HG02938 (cell line): ENCODE measurements at regions not wholly inside any gene's neighbourhood (a gene's known extent, or its start where the extent isn't known, plus 50 kb on each side); places are given as distances from the start of the nearest gene placed in this dataset.
"Not testable (repeated sequence)": the region's sequence is repeated elsewhere in the genome, so short reads cannot be mapped to it uniquely, and the experiment has no call there.

Source experiments
- ATAC-seq: cut with Tn5 transposase; IDR thresholded peaks from one replicate; pipeline ENCODE4 v1.9.1; 2021; ENCODE audit warnings: mild to moderate bottlenecking, moderate library complexity; ENCODE audit not compliant: unreplicated experiment

- no peak for ATAC-seq
These were observed 236.7 kb upstream of the PROX1 start for GRCh38 chr1:213751064-213751397.

DNA sequence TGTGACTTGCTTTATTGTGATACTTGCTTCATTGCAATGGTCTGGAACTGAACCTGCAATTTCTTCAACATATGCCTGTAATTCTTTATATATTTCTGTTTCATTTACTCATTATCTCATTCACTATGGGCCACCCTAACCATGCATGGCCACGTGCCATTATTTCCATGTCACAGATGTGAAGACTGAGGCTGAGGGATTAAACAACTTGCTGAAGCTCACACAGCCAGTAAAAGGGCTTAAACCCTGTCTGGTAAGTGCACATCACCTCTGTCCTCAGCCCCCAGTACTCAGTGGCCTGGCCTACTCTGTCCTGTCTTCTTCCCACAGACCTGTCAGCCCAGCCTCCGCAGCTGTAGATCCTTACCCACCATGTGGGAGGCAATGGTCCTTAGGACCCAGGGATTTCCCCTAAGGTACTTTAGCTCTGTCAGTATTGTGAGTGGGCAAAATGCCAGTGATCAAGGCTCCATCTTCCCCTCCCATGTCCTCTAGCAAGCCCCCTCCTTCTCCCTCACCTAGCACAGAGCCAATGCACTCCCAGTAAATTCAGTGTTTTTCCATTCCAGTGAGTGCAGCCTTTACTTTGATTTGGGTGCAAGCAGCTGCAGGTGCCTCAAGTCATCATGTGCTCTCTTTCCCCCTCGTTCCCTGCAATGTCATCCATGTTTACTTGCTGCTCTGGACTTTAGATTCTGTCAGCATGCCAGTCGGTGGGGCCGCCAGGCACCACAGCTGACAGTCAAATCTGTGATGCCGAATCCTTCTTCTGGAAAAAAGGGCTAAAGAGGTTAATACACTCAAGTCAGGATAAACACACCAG lies 228.2 kb upstream of the PROX1 start:
- no peak for ATAC-seq

- no peak for ATAC-seq
These were observed 225.8 kb upstream of the PROX1 start for GRCh38 chr1:213761845-213762407.

DNA sequence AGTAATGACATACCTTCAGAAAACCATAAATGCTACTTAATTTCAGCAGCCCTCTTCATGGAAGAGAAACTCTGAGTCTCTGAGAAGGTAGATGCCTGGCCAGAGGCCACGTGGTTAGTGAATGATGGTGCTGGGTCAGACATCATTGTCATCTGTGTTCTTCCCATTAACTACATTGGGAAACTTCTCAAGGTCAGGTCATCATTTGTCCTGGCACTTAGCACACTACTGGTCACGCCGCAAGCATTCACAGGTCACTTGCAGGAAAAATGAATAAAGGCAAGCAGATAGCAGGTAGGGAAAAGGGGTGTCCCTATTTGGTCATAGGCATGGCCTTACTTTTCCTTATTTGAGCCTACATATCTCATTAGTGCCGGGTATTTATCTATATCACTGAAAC lies 220.1 kb upstream of the PROX1 start:
- no peak for ATAC-seq

DNA sequence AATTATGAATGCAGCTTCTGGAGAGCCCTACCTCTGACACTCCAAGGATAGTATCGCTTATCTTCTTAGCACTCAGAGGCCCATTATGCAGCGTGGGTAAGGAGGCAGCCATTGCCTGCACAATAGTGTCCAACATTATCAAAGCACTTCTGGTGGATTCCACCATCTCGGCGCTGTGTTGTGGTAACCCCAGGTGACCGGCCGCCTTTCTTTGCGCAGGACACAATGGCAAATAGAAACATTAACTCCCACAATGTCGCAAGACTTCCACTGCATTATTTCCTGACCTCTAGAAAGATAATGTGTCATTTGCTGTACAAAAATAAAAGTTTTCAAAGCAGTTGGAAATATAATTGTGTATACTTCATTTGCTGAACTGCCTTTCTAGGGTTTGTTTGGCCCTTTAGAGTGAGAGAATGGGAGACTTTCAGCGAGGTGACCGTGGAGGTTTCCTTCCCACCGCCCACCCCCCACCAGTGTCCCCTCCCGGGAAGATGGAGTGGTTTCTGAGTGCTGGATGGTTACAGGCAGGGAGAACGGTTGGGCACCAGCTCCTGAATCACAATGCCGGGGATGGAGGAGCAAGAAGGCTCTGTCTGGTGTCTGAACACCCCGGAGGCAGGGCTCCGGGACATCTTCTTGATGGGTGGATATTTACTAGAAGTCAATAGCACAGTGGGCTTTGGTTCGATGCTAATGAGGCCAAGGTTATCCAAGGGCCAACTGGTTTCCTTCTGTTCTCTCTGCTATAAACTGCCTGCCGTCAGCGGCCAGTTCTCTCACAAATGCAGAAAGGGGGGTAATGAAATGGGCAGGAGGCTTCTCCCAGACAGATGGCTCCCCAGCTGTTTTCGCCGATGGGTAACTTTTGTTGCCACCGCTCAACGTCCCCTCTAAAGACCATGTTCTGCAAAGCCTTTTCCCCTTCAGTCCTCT lies 215.4 kb upstream of the PROX1 start:
- ATAC-seq: no peak

DNA sequence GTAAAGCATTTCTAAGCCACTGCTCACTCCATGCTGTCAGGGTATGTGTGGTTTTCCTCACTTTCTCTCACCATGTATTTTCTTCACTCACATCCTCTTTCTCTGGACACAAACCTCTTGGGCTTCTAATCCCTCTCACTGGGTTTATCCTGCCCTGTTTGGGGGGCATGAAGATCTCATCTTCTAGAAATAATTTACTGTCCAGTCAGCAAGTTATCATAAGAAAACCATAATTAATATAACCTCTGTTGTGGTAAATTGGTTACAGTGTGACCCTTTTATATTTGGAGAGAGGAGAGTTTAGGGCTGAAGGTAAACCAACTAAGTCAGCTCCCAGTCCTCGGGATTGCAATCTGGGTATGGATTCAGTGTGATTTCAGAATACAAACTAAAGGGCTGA lies 213.8 kb upstream of the PROX1 start:
- no peak for ATAC-seq

DNA sequence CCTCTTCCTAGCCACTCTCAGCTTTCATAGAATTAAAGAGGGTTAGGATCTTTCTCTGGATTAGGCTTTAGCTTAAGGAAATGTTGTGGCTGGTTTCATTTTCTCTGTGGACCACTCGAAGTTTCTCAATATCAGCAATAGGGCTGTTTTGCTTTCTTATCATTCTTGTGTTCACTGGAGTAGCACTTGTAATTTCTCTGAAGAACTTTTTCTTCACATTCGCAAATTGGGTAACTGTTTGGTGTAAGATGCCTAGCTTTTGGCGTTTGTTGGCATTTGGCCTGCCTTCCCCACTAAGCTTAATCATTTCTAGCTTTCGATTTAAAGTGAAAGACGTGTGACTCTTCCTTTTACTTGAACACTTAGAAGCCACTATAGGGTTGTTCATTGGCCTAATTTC lies 210.8 kb upstream of the PROX1 start:
- ATAC-seq: no peak

GRCh38 chr1:213779228-213779627 lies 208.5 kb upstream of the PROX1 start:
- no peak for ATAC-seq

DNA sequence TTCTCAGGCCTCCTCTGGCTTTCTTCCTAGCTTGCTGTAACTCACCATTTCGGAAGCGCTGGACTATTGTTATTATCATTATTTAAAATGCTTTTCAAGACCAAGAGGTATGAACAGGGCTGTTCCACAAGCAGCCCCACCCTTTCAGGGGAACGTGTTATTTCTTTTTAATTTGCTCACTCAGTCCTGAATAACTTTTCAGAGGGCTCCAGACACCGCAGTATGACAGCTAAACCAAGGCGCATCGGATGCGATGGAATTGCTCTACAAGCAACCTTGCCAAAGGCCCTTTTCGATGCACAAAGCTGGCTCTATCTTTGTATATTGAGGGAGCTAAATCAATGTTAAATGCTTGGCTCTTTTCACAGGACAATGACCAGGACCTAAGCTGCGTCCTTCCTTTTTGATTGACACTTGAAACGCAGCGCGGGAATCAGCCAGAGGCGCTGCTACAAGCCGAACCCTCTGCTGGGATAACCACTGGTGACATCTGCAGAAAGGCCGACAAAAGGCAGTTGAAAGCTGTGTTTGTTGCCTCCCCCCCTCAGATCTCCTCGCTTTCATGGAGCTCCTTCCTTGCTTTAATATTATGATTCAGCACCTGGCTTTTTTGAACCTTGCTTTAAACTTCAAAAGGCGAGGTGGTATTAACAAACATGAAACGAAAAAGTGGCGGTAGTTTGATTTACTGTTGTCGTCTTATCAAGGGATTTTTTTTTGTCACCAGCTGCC lies 204.7 kb upstream of the PROX1 start:
- no peak for ATAC-seq

DNA sequence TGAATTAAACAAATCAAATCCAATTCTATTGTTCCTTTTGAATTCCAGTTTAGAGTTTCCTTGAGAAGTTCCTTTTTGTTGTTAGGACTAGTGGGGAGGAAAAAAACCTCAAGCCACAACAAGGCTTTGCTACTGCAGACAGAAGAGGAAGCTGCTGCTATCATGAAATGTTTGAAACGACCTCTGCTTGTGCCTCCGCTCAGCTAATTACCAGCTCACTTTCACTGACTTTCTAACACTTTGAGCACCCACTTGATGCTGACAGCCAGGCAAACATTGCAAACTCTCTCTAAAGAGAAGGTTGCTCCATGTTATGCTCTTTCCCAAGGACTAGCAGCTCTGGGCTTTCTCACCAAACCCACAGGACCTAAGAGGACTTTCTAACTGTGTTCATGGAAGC lies 203.9 kb upstream of the PROX1 start:
- no peak for ATAC-seq

DNA sequence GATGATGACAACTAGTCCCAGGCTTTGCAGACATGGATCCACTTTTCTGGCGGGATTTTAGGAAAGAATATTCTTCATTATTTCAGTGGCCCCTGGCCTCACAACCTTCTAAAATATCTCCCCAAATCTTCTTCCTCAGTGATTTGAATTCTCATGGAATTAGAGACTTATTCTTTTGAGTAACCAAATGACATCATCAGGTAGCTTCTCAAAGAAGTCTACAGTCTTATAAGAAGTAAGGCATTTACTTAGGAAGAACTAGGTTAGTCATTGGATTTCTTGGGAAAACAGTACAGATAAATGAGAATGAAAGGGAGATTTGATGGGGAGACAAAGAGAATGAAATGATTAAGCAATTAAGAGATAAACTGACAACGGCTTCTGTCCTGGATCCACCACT lies 201.1 kb upstream of the PROX1 start:
- no peak for ATAC-seq

DNA sequence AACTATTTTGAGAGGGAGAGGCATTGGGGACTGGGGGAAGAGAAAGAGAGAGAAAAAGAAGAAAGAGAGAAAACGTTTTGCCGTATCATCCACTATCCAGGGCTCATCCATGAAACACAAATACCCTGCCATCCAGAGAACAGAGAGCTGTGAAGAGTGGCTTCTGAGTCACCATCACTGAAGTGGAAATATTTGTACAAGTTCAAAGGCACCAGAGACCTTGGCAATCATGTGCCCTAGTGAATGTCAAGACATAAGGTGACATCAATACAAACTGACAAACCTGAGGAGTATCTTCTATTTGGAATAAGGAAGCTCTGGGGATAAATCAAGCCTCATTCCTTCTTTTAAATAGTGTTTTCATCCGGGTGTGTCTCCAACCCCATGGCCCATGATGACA lies 197.2 kb upstream of the PROX1 start:
- no peak for ATAC-seq

DNA sequence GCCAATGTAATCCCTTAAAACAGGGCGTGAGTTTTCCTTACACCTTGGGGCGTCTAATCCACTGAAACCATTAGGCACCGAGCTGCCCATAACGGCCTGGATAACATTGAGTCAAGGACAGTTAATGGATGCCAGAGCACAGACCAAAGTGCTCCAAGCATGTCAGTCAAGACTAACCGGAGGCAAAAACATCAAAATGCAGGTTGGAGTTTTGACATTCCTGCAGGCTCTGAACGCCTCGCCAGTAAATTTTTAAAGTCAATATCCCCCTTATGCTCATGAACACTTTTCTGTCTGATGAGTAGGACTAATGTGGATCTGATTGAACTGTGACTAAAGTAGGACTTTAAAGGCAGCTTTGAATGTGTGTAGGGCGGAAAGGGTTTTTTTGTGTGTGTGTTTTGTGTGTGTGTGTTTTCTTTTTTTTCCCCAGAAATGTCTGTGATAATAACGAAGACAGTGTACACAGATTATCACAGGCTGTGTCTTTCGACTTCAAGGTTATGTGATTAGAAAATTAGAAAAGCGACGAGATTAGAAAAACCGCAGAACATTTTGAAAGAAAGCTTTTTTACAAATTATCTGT lies 194.2 kb upstream of the PROX1 start:
- no peak for ATAC-seq

DNA sequence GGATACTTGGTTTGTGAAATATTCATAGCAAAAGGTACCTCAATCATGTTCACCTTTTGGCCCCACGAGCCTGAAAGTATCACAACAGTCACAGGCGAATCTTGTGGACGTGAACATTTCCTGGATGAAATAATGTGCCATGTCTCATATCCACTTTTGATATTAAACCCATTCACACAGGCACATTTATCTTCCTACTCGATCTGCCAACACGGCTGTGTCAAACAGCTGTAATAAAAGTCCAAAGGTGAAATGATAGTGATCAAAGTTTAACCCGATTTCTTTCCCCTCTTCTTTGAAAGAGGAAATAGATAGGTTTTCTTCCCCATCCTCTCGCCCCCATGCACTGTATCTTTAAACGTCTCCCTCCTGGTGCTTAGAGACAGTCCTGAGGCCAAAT lies 191.2 kb upstream of the PROX1 start:
- no peak for ATAC-seq

DNA sequence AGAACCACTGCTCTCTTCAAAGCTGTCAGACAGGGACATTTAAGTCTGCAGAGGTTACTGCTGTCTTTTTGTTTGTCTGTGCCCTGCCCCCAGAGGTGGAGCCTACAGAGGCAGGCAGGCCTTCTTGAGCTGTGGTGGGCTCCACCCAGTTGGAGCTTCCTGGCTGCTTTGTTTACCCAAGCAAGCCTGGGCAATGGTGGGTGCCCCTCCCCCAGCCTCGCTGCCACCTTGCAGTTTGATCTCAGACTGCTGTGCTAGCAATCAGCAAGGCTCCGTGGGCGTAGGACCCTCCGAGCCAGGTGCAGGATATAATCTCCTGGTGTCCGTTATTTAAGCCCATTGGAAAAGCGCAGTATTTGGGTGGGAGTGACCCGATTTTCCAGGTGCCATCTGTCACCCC lies 179.5 kb upstream of the PROX1 start:
- ATAC-seq: not testable (repeated sequence)

DNA sequence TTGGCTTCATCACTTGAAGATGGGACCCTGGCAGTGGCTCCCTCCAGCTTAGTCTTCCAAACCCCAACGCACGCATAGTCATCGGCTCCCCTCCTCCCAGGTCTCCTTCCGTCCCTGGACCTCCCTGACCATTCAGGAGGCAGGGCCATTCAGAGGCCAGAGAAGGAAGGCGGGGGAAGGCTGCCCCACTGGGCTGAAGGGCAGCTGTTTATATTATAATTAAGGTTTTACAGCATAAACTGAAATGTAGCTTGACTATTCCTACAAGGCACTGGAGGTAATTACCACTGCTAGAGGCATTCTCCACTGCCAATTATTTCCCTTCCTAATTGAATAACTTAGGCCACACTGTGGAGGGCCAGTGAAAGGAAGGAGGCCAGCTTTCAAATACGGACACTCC lies 170.6 kb upstream of the PROX1 start:
- no peak for ATAC-seq

DNA sequence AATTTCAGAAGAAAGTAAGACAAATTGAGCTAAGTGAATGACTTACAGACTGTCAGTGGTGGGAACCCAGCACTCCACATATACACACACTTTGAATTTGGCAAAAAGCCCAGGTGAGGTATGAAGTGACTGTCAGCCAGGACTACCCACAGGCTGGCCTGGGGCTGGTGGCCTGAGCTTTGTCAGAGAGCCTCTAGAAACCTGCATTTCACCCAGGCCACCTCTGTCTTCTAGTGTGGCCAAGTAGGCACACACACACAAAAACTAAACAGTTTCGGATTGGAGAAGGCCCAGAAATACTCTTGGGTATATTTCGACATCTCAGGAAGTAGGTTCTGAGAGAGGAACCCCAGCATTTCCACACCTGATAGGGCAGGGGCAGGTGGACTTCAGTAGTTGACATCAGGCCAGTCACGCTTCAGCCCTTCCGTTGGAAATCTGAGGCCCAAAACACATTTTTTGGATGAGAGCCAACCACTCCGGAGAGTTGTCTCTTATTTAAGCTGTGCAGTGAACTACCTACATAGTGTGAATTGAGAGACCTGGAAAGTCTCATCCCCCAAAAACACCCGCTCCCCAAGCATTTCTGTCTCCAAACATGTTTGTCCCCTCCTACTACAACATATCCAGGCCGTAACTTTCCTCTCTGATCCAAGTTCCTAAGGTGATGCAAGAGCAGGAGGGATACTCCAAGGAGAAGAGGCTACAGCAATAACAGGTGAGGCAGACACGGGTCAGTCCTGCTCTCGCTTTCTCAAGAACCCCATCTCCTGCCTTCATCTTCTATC lies 167.2 kb upstream of the PROX1 start:
- no peak for ATAC-seq

- ATAC-seq: no peak
These were observed 166.4 kb upstream of the PROX1 start for GRCh38 chr1:213821175-213821942.

GRCh38 chr1:213821943-213822334 lies 165.8 kb upstream of the PROX1 start:
- ATAC-seq: no peak
